ENCODE measurements at regions not wholly inside any gene's neighbourhood (a gene's known extent, or its start where the extent isn't known, plus 50 kb on each side); places are given as distances from the start of the nearest gene placed in this dataset.

DNA sequence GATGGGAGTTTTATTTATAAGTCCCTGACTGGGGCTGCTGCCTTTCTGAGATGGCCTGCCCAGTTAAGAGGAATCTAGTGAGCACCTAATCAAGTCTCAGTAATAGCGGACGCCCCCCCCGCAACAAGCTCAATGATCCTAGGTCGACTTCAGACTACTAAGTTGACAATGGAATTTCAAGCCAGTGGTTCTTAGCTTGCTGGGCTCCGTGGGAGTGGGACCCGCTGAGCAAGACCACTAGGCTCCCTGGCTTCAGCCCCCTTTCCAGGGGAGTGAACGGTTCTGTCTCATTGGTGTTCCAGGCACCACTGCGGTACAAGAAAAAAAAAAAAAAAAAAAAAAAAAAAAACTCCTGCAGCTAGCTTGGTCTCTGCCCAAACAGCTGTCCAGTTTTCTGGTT lies 156.8 kb upstream of the CARD18 start:
- no peak overlapping the region for H2AFZ ChIP-seq (ENCODE audit: low read depth, low read length)
- no peak overlapping the region for H3K4me3 ChIP-seq (ENCODE audit: low read length)
- H3K9me3 ChIP-seq (ENCODE audit: low read length) = no peaks in the 10 kb centered on the region
- no peaks in the 10 kb centered on the region for H3K36me3 ChIP-seq (ENCODE audit: insufficient read depth, low read length)
- H3K27me3 ChIP-seq (ENCODE audit: insufficient read depth, low read length) = no peaks in the 10 kb centered on the region
- no peaks in the 10 kb centered on the region for H3K4me1 ChIP-seq (ENCODE audit: insufficient read depth, low read length)

DNA sequence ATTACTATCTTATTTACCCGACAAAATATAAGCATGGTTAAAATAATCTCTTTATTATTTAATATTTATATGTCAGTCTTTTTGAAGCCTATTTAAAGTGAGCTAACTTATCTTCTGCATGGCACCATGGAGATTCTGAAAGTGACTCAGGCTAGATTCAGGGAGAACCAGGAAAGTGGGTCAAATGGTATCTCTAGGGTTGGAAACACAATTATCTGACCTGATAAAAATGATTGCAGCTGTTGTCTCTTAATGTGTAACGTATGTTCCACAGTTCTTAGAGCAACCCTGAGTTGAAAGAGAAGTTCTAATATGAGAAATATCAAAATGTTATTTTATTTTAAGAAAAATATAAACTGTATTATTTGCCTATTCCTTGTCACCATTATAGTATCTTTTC lies 143.1 kb upstream of the CARD18 start:
- no peak overlapping the region for H3K4me3 ChIP-seq (ENCODE audit: low read length)

DNA sequence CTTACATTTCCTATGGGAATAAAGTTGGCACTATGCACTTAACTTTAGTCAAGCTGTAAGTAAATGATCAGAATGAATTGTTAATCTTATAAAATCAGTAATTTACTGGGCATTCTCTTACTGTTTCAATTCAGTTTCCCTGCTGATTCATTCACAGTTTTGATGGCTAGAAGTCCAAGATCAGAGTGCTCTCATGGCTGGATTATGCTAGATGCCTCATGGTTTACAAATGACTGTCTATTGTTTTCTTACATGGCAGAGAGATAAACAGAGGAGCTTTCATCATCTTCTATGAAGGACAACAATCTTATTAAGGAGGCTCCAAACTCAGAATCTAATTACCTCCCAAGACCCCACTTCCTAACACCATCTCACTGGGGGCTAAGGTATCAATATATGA lies 135.1 kb upstream of the CARD18 start:
- no peak overlapping the region for H3K4me3 ChIP-seq (ENCODE audit: low read length)
- no peaks in the 10 kb centered on the region for H3K27me3 ChIP-seq (ENCODE audit: insufficient read depth, low read length)
- H3K4me1 ChIP-seq (ENCODE audit: insufficient read depth, low read length) = no peaks in the 10 kb centered on the region
- H2AFZ ChIP-seq (ENCODE audit: low read depth, low read length) = no peak overlapping the region
- no peaks in the 10 kb centered on the region for H3K36me3 ChIP-seq (ENCODE audit: insufficient read depth, low read length)
- no peaks in the 10 kb centered on the region for H3K9me3 ChIP-seq (ENCODE audit: low read length)

More for the DNA sequence above, 143.1 kb upstream of the CARD18 start:
- H2AFZ ChIP-seq (ENCODE audit: low read depth, low read length) = no peak overlapping the region
- H3K9me3 ChIP-seq (ENCODE audit: low read length) = no peaks in the 10 kb centered on the region
- H3K27me3 ChIP-seq (ENCODE audit: insufficient read depth, low read length) = no peaks in the 10 kb centered on the region
- H3K36me3 ChIP-seq (ENCODE audit: insufficient read depth, low read length) = no peaks in the 10 kb centered on the region
- no peaks in the 10 kb centered on the region for H3K4me1 ChIP-seq (ENCODE audit: insufficient read depth, low read length)

DNA sequence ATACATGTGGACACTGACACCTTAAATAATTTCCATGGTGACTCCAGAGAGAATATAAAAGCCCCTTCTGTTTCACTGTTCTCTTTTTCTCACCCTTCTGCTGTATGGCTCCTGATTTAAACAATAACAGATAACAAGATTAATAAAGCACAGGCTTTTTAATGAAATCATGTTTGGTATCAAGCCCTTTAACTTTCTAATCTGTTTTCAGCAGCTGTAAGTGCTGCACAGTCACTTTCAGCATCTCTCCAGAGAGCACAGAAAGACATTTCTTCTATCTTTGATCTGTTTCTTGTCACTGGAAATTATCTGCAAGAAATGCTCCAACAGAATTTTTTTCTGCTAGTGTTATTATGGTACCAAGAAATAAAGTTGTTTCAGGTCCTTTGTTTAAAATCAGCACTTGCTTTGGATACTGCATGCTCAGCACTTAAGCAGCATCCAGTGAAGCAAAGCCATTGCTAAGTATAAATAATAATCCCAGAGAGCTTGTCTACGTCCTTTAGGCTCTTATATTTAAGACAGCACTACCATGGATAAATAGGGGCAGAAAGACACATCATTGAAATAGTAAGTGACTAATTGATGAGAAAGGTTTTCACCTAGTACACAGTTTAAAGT lies 134.2 kb upstream of the CARD18 start:
- H3K9me3 ChIP-seq (ENCODE audit: low read length) = no peaks in the 10 kb centered on the region
- no peaks in the 10 kb centered on the region for H3K4me1 ChIP-seq (ENCODE audit: insufficient read depth, low read length)
- no peak overlapping the region for H3K4me3 ChIP-seq (ENCODE audit: low read length)
- H3K36me3 ChIP-seq (ENCODE audit: insufficient read depth, low read length) = no peaks in the 10 kb centered on the region
- H3K27me3 ChIP-seq (ENCODE audit: insufficient read depth, low read length) = no peaks in the 10 kb centered on the region
- H2AFZ ChIP-seq (ENCODE audit: low read depth, low read length) = no peak overlapping the region

DNA sequence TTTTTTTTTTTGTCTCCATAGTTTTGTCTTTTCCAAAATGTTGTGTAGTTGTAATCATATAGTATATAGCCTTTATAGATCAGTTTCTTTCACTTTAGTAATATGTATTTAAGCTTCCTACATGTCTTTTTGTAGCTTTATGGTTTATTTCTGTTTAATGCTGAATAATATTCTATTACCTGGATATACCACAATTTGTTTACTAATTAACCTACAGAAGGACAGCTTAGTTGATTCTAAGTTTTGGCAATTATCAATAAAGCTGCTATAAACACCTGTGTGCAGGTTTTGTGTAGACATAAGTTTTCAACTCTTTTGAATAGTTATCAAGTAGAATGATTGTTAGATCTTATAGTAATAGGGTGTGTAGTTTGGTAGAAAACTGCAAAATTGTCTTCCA lies 130.3 kb upstream of the CARD18 start:
- H3K27me3 ChIP-seq (ENCODE audit: insufficient read depth, low read length) = no peaks in the 10 kb centered on the region
- H3K4me3 ChIP-seq (ENCODE audit: low read length) = no peak overlapping the region
- H3K4me1 ChIP-seq (ENCODE audit: insufficient read depth, low read length) = no peaks in the 10 kb centered on the region
- H3K36me3 ChIP-seq (ENCODE audit: insufficient read depth, low read length) = no peaks in the 10 kb centered on the region
- no peak overlapping the region for H2AFZ ChIP-seq (ENCODE audit: low read depth, low read length)
- H3K9me3 ChIP-seq (ENCODE audit: low read length) = no peaks in the 10 kb centered on the region

DNA sequence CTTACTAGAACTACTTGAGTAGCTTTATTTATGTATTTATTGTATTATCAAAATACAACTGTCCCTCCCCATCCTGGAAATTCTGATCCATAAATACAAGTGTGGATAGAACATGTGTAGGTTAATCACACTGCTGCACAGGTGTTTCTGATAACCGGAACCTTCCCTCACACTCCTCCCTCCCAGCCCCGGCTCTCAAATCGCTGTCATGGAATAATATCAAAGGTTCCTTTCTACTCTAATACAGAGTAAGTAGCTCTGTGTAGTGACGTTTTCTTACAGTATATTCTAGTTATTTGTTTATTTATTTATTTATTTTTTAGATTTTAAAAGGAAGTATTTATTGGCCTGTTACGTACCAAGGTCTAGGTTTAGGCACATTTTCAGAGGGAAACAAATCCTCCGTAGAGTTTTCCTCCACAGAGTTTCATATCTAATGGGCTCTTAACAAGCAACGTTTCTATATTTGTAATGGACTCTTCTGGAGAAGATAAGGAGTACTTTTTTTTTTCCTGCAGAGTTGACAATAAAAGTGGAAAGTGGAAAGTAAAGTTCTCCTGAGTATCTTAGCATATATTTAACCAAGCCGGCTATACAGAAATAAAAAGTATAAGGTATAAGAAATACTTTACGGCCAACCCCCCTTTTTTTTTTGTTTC lies 129.0 kb upstream of the CARD18 start:
- H3K4me1 ChIP-seq (ENCODE audit: insufficient read depth, low read length) = no peaks in the 10 kb centered on the region
- H2AFZ ChIP-seq (ENCODE audit: low read depth, low read length) = no peak overlapping the region
- H3K27me3 ChIP-seq (ENCODE audit: insufficient read depth, low read length) = no peaks in the 10 kb centered on the region
- H3K36me3 ChIP-seq (ENCODE audit: insufficient read depth, low read length) = no peaks in the 10 kb centered on the region
- H3K9me3 ChIP-seq (ENCODE audit: low read length) = no peaks in the 10 kb centered on the region
- no peak overlapping the region for H3K4me3 ChIP-seq (ENCODE audit: low read length)

DNA sequence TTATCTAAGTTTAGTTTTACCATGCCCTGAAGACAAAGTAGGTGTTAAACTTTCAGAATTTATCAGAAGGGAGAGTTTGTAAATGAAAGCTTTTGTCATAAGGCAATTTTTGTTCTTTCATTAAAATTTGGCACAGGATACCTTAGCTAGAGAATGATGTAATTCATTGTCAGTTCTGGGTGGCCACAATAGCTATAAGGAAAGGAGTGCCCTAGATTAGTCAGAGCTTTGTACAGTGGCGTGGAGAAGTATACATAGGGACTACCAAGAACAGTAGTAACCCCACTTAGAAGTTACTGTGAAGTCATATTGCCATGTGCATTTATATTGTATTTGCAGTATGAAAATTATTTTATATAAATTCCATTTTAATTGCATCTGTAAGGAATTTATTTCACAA lies 126.3 kb upstream of the CARD18 start:
- H3K27me3 ChIP-seq (ENCODE audit: insufficient read depth, low read length) = no peaks in the 10 kb centered on the region
- H3K36me3 ChIP-seq (ENCODE audit: insufficient read depth, low read length) = no peaks in the 10 kb centered on the region
- H3K9me3 ChIP-seq (ENCODE audit: low read length) = no peaks in the 10 kb centered on the region
- H3K4me3 ChIP-seq (ENCODE audit: low read length) = no peak overlapping the region
- H2AFZ ChIP-seq (ENCODE audit: low read depth, low read length) = no peak overlapping the region
- no peaks in the 10 kb centered on the region for H3K4me1 ChIP-seq (ENCODE audit: insufficient read depth, low read length)

DNA sequence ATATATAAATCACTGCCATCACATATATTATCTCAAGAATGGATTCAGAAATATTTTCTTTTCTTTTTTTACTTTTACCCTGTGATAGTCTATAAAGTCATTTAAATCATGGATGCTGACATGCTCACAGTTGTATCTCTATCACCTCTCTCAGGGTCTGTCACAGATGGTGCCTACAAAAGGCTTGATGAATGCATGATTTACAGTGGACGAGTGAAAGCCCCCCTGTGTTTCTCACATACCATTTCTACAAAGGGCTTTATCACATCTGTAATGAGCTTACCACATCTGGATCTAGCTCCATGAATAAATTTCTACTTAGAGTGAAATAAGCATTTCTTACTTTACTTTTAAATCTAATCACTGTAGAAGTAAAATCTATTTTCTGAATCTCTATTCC lies 121.4 kb upstream of the CARD18 start:
- Histone ChIP-seq H3K36me3 (ENCODE audit: insufficient read depth, low read length) (no peaks in the 10 kb centered on the region), H3K9me3 (ENCODE audit: low read length) (no peaks in the 10 kb centered on the region), H3K4me3 (ENCODE audit: low read length) (no peak overlapping the region), H3K4me1 (ENCODE audit: insufficient read depth, low read length) (no peaks in the 10 kb centered on the region), H3K27me3 (ENCODE audit: insufficient read depth, low read length) (no peaks in the 10 kb centered on the region), H2AFZ (ENCODE audit: low read depth, low read length) (no peak overlapping the region)

DNA sequence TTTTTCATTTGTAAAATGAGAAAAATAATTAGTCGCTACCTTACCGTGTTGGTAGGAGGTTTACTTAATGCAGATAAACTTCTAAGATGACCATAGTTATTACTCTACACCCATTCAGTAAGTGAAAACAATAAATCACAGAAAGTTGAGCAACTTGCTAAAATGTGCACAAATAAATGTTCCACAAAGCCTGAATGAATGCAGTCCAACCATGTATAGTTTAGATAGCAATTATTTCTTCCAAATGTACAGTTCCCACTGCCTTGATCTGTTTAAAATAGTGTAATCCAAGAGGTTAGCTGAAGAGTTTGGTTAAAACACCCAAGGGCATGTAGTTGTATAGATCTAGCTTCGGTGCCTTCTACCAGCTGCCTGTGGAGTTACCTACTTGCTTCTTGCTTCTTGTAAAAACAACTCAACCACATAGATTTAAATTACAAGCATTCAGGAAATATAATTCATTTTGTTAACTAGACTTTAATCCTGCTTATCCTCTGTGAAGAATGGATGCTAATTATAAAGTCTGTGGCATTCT lies 106.3 kb upstream of the CARD18 start:
- Histone ChIP-seq H3K27me3 (ENCODE audit: insufficient read depth, low read length) (no peaks in the 10 kb centered on the region), H3K36me3 (ENCODE audit: insufficient read depth, low read length) (no peaks in the 10 kb centered on the region), H3K4me1 (ENCODE audit: insufficient read depth, low read length) (no peaks in the 10 kb centered on the region), H3K9me3 (ENCODE audit: low read length) (no peaks in the 10 kb centered on the region), H2AFZ (ENCODE audit: low read depth, low read length) (no peak overlapping the region), H3K4me3 (ENCODE audit: low read length) (no peak overlapping the region)

DNA sequence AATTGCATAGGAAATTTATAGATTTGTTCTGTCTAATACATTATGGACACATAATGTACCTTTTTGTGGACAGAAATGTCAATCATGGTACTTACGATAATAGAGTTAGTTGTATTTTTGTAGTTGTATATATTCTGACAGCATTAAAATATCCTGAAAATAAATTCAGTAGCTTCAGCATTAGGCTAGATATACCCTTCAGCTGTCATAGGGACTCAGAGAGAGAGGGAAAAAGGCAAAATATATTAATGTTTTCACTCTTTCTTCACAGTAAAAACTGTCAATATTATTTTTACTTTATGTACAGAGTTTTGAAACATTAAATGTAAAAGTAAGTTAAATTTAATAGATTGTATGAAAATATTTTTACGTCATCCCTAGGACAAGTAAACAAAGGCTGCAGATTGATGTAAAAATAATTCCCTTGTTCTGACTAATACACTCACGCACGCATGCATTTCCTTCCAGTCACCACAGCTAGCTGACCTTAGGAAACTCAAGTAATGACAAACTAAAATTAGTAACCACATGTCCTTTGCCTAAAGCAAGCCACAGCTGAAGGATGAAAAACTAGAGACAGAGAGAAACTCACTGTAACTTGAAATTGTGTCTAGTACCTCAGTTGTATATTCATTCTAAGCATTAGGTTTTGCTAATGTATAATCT lies 104.7 kb upstream of the CARD18 start:
- H3K9me3 ChIP-seq (ENCODE audit: low read length) = no peaks in the 10 kb centered on the region
- H3K27me3 ChIP-seq (ENCODE audit: insufficient read depth, low read length) = no peaks in the 10 kb centered on the region
- no peak overlapping the region for H3K4me3 ChIP-seq (ENCODE audit: low read length)
- H3K4me1 ChIP-seq (ENCODE audit: insufficient read depth, low read length) = no peaks in the 10 kb centered on the region
- no peaks in the 10 kb centered on the region for H3K36me3 ChIP-seq (ENCODE audit: insufficient read depth, low read length)
- no peak overlapping the region for H2AFZ ChIP-seq (ENCODE audit: low read depth, low read length)

DNA sequence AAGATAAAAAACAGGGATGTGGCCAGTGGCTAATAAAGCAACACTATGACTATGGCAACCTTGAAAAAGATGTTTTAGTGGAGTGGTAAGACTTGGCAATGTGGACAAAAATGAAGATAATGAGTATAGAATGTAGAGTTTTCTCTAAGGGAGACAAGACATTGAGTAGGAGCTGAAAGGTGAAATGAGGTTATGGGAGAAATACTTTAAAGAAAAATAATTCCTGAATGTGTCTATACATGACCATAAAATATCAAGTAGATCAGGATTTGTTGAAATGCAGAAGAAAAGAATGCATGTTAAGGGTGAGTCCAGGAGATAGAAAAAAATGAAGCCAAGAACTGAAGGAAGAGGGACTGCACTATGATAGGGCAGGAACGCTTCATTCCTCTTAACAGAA lies 101.6 kb upstream of the CARD18 start:
- no peak overlapping the region for H2AFZ ChIP-seq (ENCODE audit: low read depth, low read length)
- H3K36me3 ChIP-seq (ENCODE audit: insufficient read depth, low read length) = no peaks in the 10 kb centered on the region
- H3K27me3 ChIP-seq (ENCODE audit: insufficient read depth, low read length) = no peaks in the 10 kb centered on the region
- H3K9me3 ChIP-seq (ENCODE audit: low read length) = no peaks in the 10 kb centered on the region
- no peaks in the 10 kb centered on the region for H3K4me1 ChIP-seq (ENCODE audit: insufficient read depth, low read length)
- H3K4me3 ChIP-seq (ENCODE audit: low read length) = no peak overlapping the region

DNA sequence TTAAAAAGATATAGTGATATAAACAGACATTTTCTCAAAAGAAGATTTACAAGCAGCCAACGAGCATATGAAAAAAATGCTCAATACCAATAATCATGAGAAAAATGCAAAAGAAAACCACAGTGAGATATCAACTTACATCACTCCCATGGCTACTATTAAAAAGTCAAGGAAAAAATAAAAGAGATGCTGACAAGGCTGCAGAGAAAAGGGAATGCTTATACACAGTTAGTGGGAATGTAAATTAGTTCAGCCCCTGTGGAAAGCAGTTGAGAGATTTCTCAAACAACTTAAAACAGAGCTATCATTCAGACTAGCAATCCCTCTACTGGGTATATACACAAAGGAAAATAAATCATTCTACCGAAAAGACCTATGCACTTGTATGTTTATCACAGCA lies 97.1 kb upstream of the CARD18 start:
- H2AFZ ChIP-seq (ENCODE audit: low read depth, low read length) = no peak overlapping the region
- H3K9me3 ChIP-seq (ENCODE audit: low read length) = no peaks in the 10 kb centered on the region
- H3K4me3 ChIP-seq (ENCODE audit: low read length) = no peak overlapping the region
- H3K36me3 ChIP-seq (ENCODE audit: insufficient read depth, low read length) = no peaks in the 10 kb centered on the region
- H3K27me3 ChIP-seq (ENCODE audit: insufficient read depth, low read length) = no peaks in the 10 kb centered on the region
- no peaks in the 10 kb centered on the region for H3K4me1 ChIP-seq (ENCODE audit: insufficient read depth, low read length)

DNA sequence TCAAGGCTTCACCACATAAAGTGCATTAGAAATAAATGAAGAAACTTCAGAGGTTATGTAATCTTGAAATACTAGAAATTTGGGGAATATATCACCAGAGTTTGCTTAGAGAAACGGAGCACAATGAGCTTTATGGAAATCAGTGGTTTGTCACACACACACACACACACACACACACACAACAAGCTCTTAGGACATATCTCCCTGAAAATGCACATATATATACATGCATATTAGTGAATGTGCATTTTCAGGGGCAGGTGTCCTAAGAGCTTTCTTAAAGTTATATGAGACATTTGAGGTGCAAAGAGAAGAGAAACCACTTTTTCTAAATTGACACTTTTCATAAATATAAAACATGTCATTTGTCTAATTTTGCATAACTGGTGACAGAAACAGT lies 93.7 kb upstream of the CARD18 start:
- H3K36me3 ChIP-seq (ENCODE audit: insufficient read depth, low read length) = no peaks in the 10 kb centered on the region
- no peaks in the 10 kb centered on the region for H3K27me3 ChIP-seq (ENCODE audit: insufficient read depth, low read length)

More for the DNA sequence above, 93.7 kb upstream of the CARD18 start:
- H3K4me1 ChIP-seq (ENCODE audit: insufficient read depth, low read length) = no peaks in the 10 kb centered on the region
- H3K4me3 ChIP-seq (ENCODE audit: low read length) = no peak overlapping the region
- no peak overlapping the region for H2AFZ ChIP-seq (ENCODE audit: low read depth, low read length)
- H3K9me3 ChIP-seq (ENCODE audit: low read length) = no peaks in the 10 kb centered on the region

Data from neuron (in vitro differentiated cells).